GM19351 (cell line): ENCODE measurements at regions not wholly inside any gene's neighbourhood (a gene's known extent, or its start where the extent isn't known, plus 50 kb on each side); places are given as distances from the start of the nearest gene placed in this dataset.

Source experiments
- ATAC-seq: cut with Tn5 transposase; IDR thresholded peaks from one replicate; pipeline ENCODE4 v1.9.1; 2021; ENCODE audit warnings: mild to moderate bottlenecking, moderate library complexity; ENCODE audit not compliant: unreplicated experiment

- ATAC-seq: no peak
Measured at GRCh38 chr4:30656828-30657227, 63.3 kb upstream of the PCDH7 start.

- no peak for ATAC-seq
Measured at GRCh38 chr4:30667919-30668318, 52.2 kb upstream of the PCDH7 start.

GRCh38 chr4:30670206-30670605 is 50.0 kb upstream of the PCDH7 start:
- ATAC-seq: no peak
